ENCODE measurements at regions not wholly inside any gene's neighbourhood (a gene's known extent, or its start where the extent isn't known, plus 50 kb on each side); places are given as distances from the start of the nearest gene placed in this dataset.

DNA sequence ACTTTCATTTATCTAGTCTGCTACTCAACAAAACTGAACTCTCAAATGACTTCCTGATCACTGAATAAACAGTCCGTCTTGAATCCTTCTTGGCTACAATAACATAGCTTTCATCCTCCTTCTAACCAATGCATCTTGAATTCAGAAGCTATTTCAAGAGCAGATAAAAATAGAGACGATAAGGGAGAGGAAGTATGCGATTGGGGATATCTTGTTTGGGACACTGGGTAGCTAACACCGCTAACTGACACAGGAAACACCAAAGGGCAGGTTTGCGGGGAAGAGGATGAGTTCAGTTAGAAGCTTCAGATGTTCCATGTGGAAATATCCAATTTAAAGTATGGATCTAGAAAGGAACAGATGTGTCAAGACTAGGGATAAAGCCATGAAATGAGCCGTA lies 102.5 kb downstream of the SLC41A2 start:
- H4K20me1 ChIP-seq (ENCODE audit: insufficient read depth, poor library complexity, severe bottlenecking), result no peaks in the 10 kb centered on the region
- no peaks in the 10 kb centered on the region for H3K9me2 ChIP-seq (replicated peaks; ENCODE audit: insufficient read depth)
- no peaks in the 10 kb centered on the region for H3K36me3 ChIP-seq (replicated peaks; ENCODE audit: insufficient read depth, low read depth)
- no peaks in the 10 kb centered on the region for H3K9me3 ChIP-seq (ENCODE audit: low read depth)
- H3K27me3 ChIP-seq, result no peaks in the 10 kb centered on the region
- no peak overlapping the region for H3K4me3 ChIP-seq
- WGBS (ENCODE audit: low lambda C conversion rate, missing lambda C conversion rate), result 96% methylated on average over 6 of the region's 6 CpGs
- H3K27ac ChIP-seq, result no peak overlapping the region
- no peak overlapping the region for H2AFZ ChIP-seq
- no peak for DNase-seq (ENCODE audit: low spot score)
- no peaks in the 10 kb centered on the region for H3K4me1 ChIP-seq (ENCODE audit: insufficient read depth)
- no peaks in the 10 kb centered on the region for H3K79me2 ChIP-seq
- H3K4me2 ChIP-seq, result no peak overlapping the region
- TF ChIP-seq CTCF (IDR thresholded peaks at IDR 0.05; ENCODE audit: poor library complexity), result no peak
- no peak for TF ChIP-seq EZH2 (IDR thresholded peaks at IDR 0.05; ENCODE audit: borderline replicate concordance)
- TF ChIP-seq EZH2phosphoT487 (IDR thresholded peaks at IDR 0.05; ENCODE audit: low read depth, severe bottlenecking, unreplicated experiment), result no peak

DNA sequence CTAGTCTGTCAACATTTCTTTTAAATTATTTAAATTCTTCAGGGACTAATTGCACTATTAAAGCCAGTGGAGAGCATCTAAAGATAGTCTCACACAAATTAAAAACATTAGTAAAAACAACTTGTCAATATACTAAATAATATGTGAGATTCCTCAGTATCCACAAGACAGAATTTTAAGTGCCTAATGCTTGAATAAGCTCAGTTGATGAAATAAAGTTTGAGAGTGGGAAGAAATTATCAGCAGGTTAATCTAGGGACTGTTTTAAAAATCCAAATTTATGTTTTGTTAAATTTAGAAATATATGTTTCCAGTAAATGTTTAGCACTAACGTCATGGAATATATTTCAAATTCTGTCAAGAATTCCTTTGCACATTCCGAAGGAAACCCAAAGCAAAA lies 105.2 kb downstream of the SLC41A2 start:
- no peaks in the 10 kb centered on the region for H3K9me2 ChIP-seq (replicated peaks; ENCODE audit: insufficient read depth)
- 79% methylated on average over 2 of the region's 2 CpGs for WGBS (ENCODE audit: low lambda C conversion rate, missing lambda C conversion rate)
- H2AFZ ChIP-seq, result no peak overlapping the region
- no peak overlapping the region for H3K4me3 ChIP-seq
- H3K36me3 ChIP-seq (replicated peaks; ENCODE audit: insufficient read depth, low read depth), result no peaks in the 10 kb centered on the region
- no peaks in the 10 kb centered on the region for H3K4me1 ChIP-seq (ENCODE audit: insufficient read depth)
- H3K27me3 ChIP-seq, result no peaks in the 10 kb centered on the region
- H3K27ac ChIP-seq, result no peak overlapping the region
- H4K20me1 ChIP-seq (ENCODE audit: insufficient read depth, poor library complexity, severe bottlenecking), result no peaks in the 10 kb centered on the region
- H3K9me3 ChIP-seq (ENCODE audit: low read depth), result no peaks in the 10 kb centered on the region
- H3K79me2 ChIP-seq, result no peaks in the 10 kb centered on the region
- no peak for TF ChIP-seq EZH2 (IDR thresholded peaks at IDR 0.05; ENCODE audit: borderline replicate concordance)
- TF ChIP-seq CTCF (IDR thresholded peaks at IDR 0.05; ENCODE audit: poor library complexity), result no peak
- TF ChIP-seq EZH2phosphoT487 (IDR thresholded peaks at IDR 0.05; ENCODE audit: low read depth, severe bottlenecking, unreplicated experiment), result no peak
- no peak for DNase-seq (ENCODE audit: low spot score)
- H3K4me2 ChIP-seq, result no peak overlapping the region

DNA sequence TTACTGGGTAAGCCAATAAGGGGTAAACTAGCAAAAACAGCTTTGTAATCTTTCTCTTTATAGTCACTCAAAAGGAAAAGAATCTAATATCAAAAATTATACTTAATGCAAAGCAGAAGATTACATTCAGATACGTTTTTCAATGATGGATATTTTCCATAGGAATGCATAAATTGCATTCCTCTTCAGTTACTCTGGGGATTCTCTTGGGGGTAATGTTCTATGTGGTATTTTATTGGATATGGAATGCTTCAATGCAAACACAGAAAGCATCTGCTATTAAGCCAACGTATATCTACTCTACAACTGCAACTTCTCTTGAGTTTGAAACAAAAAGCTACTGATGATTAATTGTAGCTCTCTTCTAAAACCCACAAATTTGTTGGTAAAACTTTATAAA lies 106.0 kb downstream of the SLC41A2 start:
- Histone ChIP-seq H3K9me3 (ENCODE audit: low read depth) (no peaks in the 10 kb centered on the region), H3K27me3 (no peaks in the 10 kb centered on the region), H3K4me2 (no peak overlapping the region), H3K79me2 (no peaks in the 10 kb centered on the region), H3K4me3 (no peak overlapping the region), H3K4me1 (ENCODE audit: insufficient read depth) (no peaks in the 10 kb centered on the region), H3K9me2 (replicated peaks; ENCODE audit: insufficient read depth) (no peaks in the 10 kb centered on the region), H4K20me1 (ENCODE audit: insufficient read depth, poor library complexity, severe bottlenecking) (no peaks in the 10 kb centered on the region), H3K36me3 (replicated peaks; ENCODE audit: insufficient read depth, low read depth) (no peaks in the 10 kb centered on the region), H2AFZ (no peak overlapping the region), H3K27ac (no peak overlapping the region)
- TF ChIP-seq EZH2 (IDR thresholded peaks at IDR 0.05; ENCODE audit: borderline replicate concordance), result no peak
- no peak for DNase-seq (ENCODE audit: low spot score)
- 50% methylated on average over 2 of the region's 2 CpGs for WGBS (ENCODE audit: low lambda C conversion rate, missing lambda C conversion rate)

- no peaks in the 10 kb centered on the region for H3K9me3 ChIP-seq (ENCODE audit: low read depth)
- no peaks in the 10 kb centered on the region for H3K27me3 ChIP-seq
- no peak overlapping the region for H3K4me2 ChIP-seq
- H3K27ac ChIP-seq, result no peak overlapping the region
- no peak overlapping the region for H2AFZ ChIP-seq
- no peak overlapping the region for H3K4me3 ChIP-seq
- no peaks in the 10 kb centered on the region for H3K79me2 ChIP-seq
- no peak for TF ChIP-seq CTCF (IDR thresholded peaks at IDR 0.05; ENCODE audit: poor library complexity)
- TF ChIP-seq EZH2 (IDR thresholded peaks at IDR 0.05; ENCODE audit: borderline replicate concordance), result no peak
- TF ChIP-seq EZH2phosphoT487 (IDR thresholded peaks at IDR 0.05; ENCODE audit: low read depth, severe bottlenecking, unreplicated experiment), result no peak
- H3K4me1 ChIP-seq (ENCODE audit: insufficient read depth), result no peaks in the 10 kb centered on the region
- no peaks in the 10 kb centered on the region for H3K9me2 ChIP-seq (replicated peaks; ENCODE audit: insufficient read depth)
- no peaks in the 10 kb centered on the region for H4K20me1 ChIP-seq (ENCODE audit: insufficient read depth, poor library complexity, severe bottlenecking)
- no peak for DNase-seq (ENCODE audit: low spot score)
- H3K36me3 ChIP-seq (replicated peaks; ENCODE audit: insufficient read depth, low read depth), result no peaks in the 10 kb centered on the region
Observed at GRCh38 chr12:104850781-104851180, 107.3 kb downstream of the SLC41A2 start.
